ENCODE measurements at regions not wholly inside any gene's neighbourhood (a gene's known extent, or its start where the extent isn't known, plus 50 kb on each side); places are given as distances from the start of the nearest gene placed in this dataset.

GRCh38 chr7:17710312-17710711 is 230.0 kb downstream of the SNX13 start:
- peaks cover 5% of the 10 kb centered on the region for H3K27me3 ChIP-seq (ENCODE audit: insufficient read depth, low read length)
- H3K4me2 ChIP-seq (ENCODE audit: insufficient read depth, low read length) = no peak overlapping the region
- DNase-seq (ENCODE audit: insufficient read length, low spot score, missing footprints) = no peak
- TF ChIP-seq CTCF (IDR thresholded peaks at IDR 0.05; ENCODE audit: extremely low read depth, low read depth, low read length) = no peak
- H3K27ac ChIP-seq (ENCODE audit: low read depth, low read length) = no peak overlapping the region
- H3K4me1 ChIP-seq (ENCODE audit: insufficient read depth, low read length) = peaks cover 4% of the 10 kb centered on the region
- no peaks in the 10 kb centered on the region for H3K9me3 ChIP-seq (ENCODE audit: low read depth, low read length)
- H3K36me3 ChIP-seq (ENCODE audit: insufficient read depth, low read length) = no peaks in the 10 kb centered on the region
- H3K4me3 ChIP-seq (ENCODE audit: insufficient read depth, low read length) = no peak overlapping the region
- no peaks in the 10 kb centered on the region for H3K79me2 ChIP-seq (ENCODE audit: insufficient read depth, low read length)
- H2AFZ ChIP-seq (ENCODE audit: low read length) = no peak overlapping the region
- H4K20me1 ChIP-seq (ENCODE audit: insufficient read depth, low read length) = no peaks in the 10 kb centered on the region

- peaks cover 5% of the 10 kb centered on the region for H3K27me3 ChIP-seq (ENCODE audit: insufficient read depth, low read length)
- no peaks in the 10 kb centered on the region for H4K20me1 ChIP-seq (ENCODE audit: insufficient read depth, low read length)
- H3K36me3 ChIP-seq (ENCODE audit: insufficient read depth, low read length) = no peaks in the 10 kb centered on the region
- no peaks in the 10 kb centered on the region for H3K9me3 ChIP-seq (ENCODE audit: low read depth, low read length)
- H3K27ac ChIP-seq (ENCODE audit: low read depth, low read length) = no peak overlapping the region
- H3K4me2 ChIP-seq (ENCODE audit: insufficient read depth, low read length) = no peak overlapping the region
- no peak overlapping the region for H3K4me3 ChIP-seq (ENCODE audit: insufficient read depth, low read length)
- H3K4me1 ChIP-seq (ENCODE audit: insufficient read depth, low read length) = no peaks in the 10 kb centered on the region
- H3K79me2 ChIP-seq (ENCODE audit: insufficient read depth, low read length) = no peaks in the 10 kb centered on the region
- no peak for DNase-seq (ENCODE audit: insufficient read length, low spot score, missing footprints)
- TF ChIP-seq CTCF (IDR thresholded peaks at IDR 0.05; ENCODE audit: extremely low read depth, low read depth, low read length) = no peak
- no peak overlapping the region for H2AFZ ChIP-seq (ENCODE audit: low read length)
These were observed 226.7 kb downstream of the SNX13 start for GRCh38 chr7:17713584-17713983.

GRCh38 chr7:17716816-17717215 is 223.5 kb downstream of the SNX13 start:
- Histone ChIP-seq H4K20me1 (ENCODE audit: insufficient read depth, low read length) (no peaks in the 10 kb centered on the region), H3K9me3 (ENCODE audit: low read depth, low read length) (no peaks in the 10 kb centered on the region), H3K4me1 (ENCODE audit: insufficient read depth, low read length) (no peaks in the 10 kb centered on the region), H2AFZ (ENCODE audit: low read length) (no peak overlapping the region), H3K27me3 (ENCODE audit: insufficient read depth, low read length) (no peaks in the 10 kb centered on the region), H3K36me3 (ENCODE audit: insufficient read depth, low read length) (no peaks in the 10 kb centered on the region), H3K4me3 (ENCODE audit: insufficient read depth, low read length) (no peak overlapping the region), H3K4me2 (ENCODE audit: insufficient read depth, low read length) (no peak overlapping the region), H3K27ac (ENCODE audit: low read depth, low read length) (no peak overlapping the region), H3K79me2 (ENCODE audit: insufficient read depth, low read length) (no peaks in the 10 kb centered on the region)
- no peak for TF ChIP-seq CTCF (IDR thresholded peaks at IDR 0.05; ENCODE audit: extremely low read depth, low read depth, low read length)
- no peak for DNase-seq (ENCODE audit: insufficient read length, low spot score, missing footprints)

GRCh38 chr7:17719998-17720397 is 220.3 kb downstream of the SNX13 start:
- Histone ChIP-seq H3K4me1 (ENCODE audit: insufficient read depth, low read length) (no peaks in the 10 kb centered on the region), H2AFZ (ENCODE audit: low read length) (no peak overlapping the region), H3K4me3 (ENCODE audit: insufficient read depth, low read length) (no peak overlapping the region), H3K36me3 (ENCODE audit: insufficient read depth, low read length) (no peaks in the 10 kb centered on the region), H3K4me2 (ENCODE audit: insufficient read depth, low read length) (no peak overlapping the region), H3K27me3 (ENCODE audit: insufficient read depth, low read length) (peaks cover 5% of the 10 kb centered on the region), H3K27ac (ENCODE audit: low read depth, low read length) (no peak overlapping the region), H3K79me2 (ENCODE audit: insufficient read depth, low read length) (no peaks in the 10 kb centered on the region), H3K9me3 (ENCODE audit: low read depth, low read length) (no peaks in the 10 kb centered on the region), H4K20me1 (ENCODE audit: insufficient read depth, low read length) (no peaks in the 10 kb centered on the region)
- no peak for TF ChIP-seq CTCF (IDR thresholded peaks at IDR 0.05; ENCODE audit: extremely low read depth, low read depth, low read length)
- no peak for DNase-seq (ENCODE audit: insufficient read length, low spot score, missing footprints)
